HG03469 (cell line): ENCODE measurements at regions not wholly inside any gene's neighbourhood (a gene's known extent, or its start where the extent isn't known, plus 50 kb on each side); places are given as distances from the start of the nearest gene placed in this dataset.
A peak's percentile ranks its signal among the peaks of the same experiment; 100 is the strongest.

Experiments used
- ATAC-seq: cut with Tn5 transposase; IDR thresholded peaks from one replicate; pipeline ENCODE4 v1.9.1; 2021; ENCODE audit warnings: mild to moderate bottlenecking, moderate library complexity, moderate number of reproducible peaks; ENCODE audit not compliant: unreplicated experiment

DNA sequence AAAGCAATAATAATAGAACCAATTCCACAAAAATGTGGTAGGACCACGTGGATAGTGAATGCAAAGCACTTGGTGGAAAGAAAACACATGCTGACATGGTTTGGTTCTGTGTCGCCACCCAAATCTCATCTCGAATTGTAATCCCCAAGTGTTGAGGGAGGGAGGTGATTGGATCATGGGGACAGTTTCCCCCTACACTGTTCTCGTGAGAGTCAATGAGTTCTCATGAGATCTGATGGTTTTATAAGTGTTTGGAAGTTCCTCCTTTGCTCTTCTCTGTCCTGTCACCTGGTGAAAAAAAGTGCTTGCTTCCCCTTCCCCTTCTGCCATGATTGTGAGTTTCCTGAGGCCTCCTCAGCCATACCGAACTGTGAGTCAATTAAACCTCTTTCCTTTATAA, 421.9 kb upstream of the CADM1 start:
- ATAC-seq: no peak

DNA sequence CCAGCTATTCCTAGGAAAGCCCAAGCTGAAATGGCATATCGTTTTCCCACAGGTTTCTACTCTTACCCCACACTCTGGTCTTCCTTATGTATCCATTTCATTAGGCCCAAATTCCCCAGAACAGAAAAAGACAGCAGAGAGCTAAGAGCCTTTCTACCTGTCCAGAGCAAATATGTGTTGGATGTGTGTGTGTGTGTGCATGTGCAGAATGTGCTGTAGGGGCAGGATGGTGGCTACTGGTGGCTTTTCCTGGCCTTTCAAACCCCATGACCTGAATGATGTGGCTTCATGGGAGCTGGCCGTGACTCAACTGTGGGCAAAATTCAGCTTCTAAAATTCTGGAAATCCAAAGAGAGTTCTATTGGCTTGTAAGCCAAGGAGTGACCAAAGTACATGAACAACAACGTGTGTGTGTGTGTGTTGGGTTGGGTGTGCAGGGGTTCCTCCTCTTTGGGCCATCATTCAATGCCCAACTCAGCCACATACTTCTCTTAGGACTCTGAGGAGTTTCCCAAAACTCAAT, 421.4 kb upstream of the CADM1 start:
- no peak for ATAC-seq

DNA sequence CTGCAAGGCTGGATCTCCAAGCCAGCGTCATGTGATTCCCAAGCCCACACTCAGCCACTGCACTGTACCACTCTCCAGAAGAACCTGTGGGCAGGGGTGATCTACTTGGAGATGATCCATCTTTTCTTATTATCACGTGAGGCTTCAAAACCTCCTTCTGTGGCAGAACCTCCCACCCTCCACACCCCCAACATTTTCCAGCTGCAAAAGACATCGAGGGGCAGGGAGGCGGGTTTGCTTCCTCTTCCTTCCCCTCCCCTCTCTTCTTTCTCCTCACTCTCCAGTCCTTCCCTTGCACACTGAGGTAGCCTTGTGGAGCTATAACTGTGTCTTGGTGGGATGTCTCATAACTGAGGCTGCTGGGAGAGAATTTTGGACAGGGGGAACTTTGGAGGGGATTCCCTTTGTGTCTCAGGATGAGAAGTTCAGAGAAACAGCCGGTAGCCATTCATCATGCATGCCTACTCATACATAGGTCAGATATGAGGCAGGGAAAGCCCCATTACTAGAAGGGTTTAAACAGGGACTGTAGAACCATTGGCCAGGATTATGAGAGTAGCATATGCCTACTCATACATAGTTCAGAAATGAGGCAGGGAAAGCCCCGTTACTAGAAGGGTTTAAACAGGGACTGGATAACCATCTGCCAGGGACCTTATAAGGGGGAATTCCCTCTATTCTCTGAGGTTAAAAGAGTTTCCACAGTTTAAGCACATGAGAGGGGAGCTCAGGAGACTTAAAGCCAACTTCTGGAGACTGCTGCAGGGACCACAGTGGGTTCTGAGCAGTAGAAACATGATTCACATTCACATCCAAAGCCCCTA, 420.7 kb upstream of the CADM1 start:
- peak; percentile 82 for ATAC-seq

DNA sequence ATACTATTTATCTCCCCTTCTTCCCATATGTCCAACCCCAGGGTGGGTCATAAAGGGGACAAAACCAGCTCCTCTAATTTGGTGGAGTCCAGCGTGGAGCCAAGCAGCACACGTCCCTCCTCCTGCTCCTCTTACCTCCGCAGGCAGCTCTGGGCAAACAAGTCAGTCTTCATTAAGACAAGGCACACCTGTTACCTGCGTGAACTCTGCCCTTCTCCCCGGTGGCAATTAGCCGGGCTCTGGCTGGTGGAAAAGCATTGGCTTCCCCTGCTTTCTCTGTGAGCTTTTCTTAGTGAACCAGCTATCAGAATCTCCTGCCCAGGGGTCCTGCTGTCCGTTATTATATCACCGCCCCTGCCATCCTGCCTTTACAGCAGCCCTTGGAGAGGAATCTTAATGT, 418.7 kb upstream of the CADM1 start:
- ATAC-seq: no peak

DNA sequence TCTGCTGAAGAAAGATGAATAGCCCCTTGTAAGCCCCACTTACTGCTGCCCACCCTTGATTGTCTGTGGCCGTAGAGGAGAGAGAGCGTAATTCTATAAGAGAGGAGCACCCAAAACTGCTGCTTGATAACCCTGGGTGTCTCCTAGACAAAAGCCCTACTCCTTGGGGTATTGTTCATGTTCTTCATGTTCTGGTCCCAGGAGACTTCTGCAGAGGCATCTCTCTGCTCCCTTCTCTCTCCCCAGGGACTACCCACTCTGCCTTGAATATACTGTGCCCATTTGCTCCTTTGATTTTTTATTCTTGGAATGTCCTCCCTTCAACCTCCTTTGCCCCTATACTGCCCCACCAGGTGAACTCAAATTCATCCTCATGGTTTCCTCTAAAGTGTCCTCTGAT, 417.8 kb upstream of the CADM1 start:
- ATAC-seq: no peak

DNA sequence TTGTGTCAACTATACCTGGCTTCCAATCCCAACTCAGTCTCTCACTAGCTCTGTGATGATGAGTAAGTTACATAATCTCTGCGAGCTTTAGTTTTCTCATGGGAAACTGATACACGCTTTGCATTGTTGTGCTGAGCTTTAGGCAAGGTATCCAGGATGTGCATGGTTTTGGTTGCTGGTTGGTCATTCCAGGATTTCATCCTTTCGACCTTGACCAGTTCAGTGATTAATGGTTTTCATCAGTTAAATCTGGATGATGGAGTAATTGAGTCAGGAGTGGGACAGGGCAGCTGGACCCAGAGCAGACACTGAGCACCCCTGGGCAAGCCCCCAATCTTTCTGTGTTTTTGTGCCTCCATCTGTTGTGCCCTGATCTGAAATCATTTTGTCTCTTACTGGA, 417.3 kb upstream of the CADM1 start:
- ATAC-seq: no peak

DNA sequence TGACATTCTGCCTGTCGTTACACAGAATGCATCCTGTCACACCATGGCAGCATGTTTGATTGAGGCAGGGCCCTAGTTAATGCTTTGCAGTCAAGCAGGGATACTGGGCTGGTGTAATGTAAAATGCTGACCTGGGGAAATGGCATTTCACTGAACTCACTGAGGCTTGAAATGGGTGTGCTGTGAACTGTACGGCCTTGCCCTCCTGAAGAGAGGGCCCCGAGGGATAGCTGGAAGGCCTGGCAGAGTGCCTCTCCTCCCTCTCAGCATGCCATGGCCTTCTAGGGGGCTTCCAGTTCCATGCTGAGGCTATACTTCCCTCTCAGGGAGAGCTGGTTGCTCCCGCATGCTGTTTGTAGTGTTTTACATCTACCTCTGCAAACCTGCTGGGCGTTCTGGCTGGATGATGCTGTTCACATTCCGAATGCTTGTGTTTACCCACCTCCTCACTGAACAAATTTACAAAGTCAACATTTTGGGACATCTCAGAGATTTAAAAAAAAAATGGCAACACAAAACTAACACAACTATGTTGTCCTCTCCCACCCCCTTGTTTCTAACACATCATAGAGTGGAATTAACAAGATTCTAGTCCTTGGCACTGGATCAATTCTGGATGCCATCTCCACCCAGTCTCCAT, 416.7 kb upstream of the CADM1 start:
- ATAC-seq: no peak

DNA sequence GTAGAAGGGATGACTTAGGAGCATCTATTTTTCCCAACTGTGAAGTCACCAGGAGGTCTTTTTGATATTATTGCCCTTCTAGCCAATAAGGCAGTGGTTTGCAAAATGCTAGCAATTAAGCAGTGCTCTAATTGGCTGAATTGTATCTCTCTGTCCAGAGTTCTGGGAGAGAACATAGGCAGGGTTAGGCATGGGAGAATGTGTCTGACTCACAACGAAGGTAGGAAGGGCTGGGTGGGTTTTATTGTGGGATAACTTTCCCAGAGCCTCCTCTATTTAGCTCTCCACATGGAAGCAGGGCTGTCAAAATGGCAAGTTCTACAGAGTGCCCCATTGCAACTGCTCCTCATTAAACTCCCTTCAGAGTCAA, 415.9 kb upstream of the CADM1 start:
- ATAC-seq: peak; percentile 19

DNA sequence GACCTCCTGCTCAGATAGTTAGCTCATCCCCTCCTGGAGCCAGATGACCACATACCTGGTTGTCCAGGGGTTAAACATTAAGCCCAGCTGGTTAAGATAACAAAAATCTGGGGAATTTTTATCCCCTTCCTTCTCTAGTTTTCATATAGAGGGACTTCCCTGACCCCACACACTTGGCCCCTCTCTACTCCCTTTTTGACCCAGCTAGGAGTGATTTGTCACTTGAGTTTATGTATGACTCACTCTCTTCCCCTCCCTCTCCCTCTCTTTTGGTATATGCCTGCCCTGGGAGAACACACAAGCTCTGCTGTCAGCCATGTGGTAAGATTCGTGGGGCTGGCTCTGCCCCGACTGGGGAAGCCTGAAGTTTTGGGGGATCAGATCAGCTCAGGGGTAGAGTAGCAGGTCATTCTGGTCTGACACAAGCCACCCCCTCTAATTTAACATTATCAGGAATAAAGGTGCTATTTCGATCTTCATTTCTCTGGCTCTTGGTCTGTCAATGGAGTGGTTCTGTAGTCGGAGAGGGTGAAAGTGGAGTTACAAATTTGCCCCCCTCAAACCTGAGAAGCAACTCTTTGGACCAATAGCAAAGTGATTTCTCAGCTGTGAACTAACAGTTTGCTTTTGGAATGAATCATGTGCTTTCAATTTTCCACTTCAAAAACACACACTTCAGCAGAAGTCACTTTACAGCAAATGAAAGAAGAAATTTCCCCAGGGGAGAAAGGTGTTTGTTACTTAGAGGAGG, 415.3 kb upstream of the CADM1 start:
- peak; percentile 50 for ATAC-seq

DNA sequence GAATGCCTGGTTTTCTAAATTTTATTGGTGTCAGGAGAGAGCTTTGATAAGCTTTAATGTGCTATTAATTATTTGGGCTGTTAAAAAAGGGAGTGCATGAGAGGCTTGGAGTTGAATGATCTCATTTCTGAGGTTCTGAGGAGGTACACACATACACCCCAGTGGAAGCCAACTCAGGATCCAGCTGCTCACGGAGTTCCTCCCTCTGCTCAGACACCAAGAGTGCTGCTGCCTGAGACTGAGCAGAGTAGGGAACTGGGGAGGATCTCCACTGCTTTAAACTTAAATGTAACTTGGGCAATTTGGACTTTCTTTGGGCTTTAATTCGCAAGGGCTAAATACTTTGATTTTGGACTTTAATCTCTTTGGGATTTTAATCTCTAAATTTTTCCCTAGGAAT, 414.4 kb upstream of the CADM1 start:
- no peak for ATAC-seq

DNA sequence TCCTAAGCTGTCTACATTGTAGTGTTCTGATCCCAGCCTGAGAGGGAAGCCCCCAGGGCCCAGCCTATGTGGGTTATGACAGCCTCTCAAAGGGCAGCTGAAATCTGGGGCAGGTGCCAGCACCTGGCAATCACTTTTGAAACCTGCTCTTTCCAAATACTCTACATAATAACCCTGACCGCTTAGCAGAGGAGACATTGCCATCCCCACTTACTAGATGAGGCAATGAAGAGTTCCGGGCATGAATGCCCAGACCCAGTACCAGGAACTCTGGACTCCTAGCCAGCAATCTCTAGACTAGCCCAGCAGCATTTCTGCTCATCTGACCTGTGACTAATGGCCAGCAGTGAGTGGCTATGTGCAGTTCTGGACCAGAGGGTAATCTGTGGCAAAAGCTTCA, 412.4 kb upstream of the CADM1 start:
- ATAC-seq: no peak

DNA sequence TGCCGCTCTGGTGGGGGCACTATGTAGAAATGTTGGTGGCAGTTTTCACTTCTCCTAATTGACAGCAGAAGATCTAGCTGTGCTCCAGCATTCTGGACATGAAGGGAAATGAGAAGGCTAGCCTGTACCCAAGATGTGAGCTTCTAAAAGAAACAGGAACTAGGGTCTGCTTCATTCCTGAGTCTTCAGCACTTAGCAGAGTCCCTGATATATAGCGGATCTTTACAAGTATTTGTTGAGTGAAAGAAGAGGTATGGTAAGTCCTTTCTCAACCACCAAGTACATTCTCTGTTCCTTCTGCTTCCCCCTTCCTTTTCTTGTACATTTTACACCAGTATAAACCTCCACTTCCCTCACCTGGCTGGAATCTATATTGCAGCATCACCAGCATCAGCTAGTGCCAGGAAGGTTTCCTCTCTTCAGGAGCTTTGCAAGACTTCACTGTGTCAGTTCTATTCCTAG, 408.3 kb upstream of the CADM1 start:
- ATAC-seq: no peak

DNA sequence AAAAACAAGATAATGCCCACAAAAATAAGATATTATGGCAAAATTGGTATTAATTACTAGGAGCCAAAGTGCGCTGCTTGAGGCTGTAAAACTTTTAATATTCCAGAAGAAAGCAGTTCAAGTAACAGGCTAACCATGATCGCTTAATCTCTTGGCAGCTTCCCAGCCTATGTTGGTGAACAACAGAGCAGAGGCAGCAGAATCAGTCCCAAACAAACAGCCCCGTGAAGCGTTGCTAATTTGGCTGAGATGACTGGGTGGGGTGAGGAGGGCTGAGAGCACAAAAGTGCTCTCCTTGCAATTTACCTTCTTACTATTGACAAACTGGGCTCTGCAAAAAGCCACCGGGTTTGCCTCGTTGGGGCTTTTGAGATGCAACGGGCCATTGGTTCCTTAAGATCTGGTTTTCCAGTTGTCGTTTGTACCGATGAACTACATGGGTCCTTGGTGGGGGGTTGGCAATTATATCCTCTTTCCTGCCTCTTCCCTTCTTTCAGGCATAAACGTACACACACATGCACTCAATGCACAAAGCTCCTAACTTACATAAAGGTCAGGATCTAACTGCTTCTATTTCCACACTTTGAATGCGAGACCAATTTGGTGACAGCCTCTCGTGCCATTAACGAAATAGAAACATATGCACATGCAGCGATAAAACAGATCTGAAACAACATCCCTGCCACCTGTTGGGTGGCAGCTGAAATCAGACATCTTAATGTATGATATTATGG, 407.6 kb upstream of the CADM1 start:
- ATAC-seq: no peak

DNA sequence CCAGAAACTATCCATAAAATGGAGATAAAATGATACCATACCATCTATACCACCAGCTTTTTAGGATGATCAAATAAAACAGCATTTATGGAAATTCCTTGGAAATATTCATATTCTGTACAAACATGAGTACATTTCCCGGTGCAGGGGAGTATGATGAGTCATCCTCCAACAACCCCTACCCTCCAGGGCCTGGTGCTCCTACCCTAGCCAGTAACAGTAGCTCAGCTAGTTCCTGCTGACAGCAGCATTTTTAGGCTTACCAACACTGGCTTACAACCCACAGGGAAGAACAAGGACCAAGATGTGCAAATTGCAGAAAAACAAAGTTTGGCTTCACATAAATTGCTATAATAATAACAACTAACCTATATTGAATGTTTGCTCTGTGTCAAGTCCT, 406.2 kb upstream of the CADM1 start:
- ATAC-seq: no peak

DNA sequence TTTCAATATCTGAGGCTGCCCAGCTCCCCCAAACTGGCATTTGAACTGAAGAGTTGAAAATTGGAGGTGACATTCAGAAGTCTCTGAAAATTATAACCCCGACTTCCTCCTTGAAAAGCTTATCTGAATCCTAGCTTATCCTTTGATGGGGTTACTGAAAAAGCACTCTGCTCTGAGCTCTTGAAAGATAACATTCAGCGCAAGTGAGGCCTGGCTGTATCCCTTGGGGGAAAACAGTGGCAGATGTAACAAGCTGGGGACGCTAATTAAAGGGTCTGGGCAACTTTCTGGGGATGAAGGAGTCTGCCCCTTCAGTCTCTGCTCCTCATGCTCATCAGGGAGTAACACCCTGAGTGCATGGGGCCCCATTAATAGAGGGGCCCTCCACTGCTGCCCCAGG, 402.0 kb upstream of the CADM1 start:
- no peak for ATAC-seq

DNA sequence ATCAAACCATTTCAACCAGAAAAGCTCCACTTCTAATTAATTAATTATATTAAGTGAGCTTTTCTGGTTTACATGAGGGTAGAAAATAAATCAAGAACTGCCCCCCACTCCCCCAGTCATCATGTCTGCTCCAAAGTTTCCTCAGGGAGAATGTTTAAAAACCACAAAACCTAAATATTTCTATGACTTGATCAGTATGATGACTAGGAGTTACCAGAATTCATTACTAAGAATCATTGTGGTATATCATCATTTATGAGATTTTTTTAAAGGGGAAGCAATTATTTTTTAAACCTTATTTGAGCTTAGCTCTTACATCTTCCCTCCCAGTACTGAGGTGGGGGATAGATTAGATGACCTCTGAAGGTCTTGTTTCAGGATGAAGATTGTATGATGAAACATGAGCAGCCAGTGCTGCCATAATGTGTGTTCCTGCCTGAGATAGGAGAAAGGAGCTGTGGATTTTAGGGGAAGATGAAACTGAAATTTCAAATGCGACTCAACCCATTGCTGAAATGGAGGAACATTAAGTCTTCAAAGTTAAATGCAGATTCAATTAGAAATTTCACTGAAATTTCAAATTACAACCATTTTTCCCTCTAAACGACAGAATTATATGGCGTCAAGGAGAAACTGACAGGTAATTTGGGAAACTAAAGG, 401.3 kb upstream of the CADM1 start:
- ATAC-seq: no peak

DNA sequence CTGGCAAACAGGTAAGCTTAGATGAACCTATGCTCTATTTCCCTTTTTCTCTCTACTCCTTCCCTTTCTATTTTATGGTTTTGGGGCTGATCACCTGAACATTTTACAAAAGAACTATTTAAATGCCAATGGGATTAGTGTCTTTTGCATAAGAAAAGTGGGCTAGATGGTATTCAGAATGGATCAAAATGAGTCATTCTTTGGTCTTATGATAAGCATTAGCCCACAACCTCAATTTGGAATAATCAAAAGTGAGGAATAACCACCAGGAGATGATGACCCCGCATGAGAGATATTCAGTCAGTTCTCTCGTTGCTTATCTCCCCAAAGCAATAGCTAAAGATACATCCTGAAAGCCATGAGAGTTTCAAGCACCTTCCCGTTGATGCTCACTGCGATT, 399.0 kb upstream of the CADM1 start:
- ATAC-seq: no peak

DNA sequence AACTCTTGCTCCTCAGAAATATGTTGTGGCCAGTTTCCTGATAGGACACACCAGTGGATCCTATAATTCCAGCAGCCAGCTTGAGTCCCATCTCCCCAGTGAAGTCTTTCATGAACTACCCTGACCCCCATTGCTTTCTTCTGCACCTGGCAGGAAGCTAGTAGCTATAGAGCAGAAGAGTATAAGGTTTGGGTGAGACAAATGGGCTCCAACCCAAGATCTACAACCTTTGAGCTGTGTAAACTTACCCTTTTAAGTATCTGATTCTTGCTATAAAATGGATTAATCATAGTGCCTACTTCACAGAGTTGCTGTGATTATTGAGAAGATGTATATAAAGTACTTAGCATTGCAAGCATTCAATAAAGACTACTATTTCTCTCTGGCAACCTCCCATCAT, 396.9 kb upstream of the CADM1 start:
- ATAC-seq: no peak

DNA sequence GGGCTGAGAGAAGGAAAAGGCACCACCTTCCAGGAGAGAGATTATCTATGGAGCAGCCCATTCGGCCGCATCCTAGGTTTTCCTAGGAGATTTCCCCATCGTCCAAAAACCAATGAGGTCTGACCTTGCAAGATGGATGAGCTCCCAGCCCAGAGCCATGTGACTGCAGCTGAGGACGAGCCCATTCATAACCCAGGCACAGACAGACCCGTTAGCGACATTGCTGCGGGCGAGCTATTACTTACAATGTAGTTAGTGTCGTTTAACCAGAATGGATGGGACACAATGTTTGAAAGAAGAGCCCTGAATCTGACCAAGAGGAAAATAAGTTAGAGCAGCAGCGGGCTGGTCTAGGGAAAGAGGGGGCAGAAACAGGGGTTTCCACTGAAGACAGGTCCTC, 395.9 kb upstream of the CADM1 start:
- ATAC-seq: no peak

DNA sequence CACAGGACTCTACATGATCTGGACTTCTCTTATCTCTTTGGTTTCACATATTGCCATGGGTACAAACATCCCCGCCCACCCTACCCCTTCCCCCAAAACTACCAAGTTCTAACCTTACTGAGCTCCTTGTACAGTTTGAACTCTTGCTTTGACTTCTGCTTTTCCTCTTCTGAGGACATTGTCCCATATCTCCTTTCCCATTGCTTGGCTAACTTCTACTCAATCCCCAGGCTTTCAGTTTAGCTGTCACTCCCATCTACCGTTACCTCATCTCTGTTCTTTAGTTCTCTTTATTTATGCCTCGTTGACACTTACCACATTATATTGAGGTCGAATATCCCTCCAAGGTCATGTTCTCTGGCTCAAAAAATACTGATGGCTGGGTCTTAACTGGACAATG, 393.5 kb upstream of the CADM1 start:
- no peak for ATAC-seq

DNA sequence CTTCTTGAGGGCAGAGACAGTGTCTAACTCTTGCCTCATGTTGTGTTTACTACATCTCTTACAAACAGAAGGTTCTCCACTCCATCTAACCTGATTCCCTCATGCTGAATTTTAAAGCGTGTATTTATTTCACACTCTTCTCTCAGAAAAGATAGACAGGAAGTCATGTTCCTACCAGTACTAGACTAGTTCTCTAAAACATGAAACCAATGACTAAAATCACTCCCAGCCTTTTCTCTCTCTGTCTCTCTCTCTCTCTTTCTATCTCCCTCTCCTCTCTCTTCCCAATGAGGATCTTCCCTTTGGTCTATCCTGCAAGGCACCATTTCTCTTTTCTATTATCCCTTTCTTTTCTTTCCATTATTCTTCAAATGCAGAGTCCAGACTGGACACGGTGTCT, 391.9 kb upstream of the CADM1 start:
- ATAC-seq: no peak
